T-helper 17 cell (primary cell): ENCODE measurements at regions not wholly inside any gene's neighbourhood (a gene's known extent, or its start where the extent isn't known, plus 50 kb on each side); places are given as distances from the start of the nearest gene placed in this dataset.

ENCODE experiments used
- ATAC-seq: fragments of 150-1000 bp; cut with Tn5 transposase; 2 replicates; pipeline ENCODE4 v1.10.0; 2021; ENCODE audit warnings: mild to moderate bottlenecking, moderate library complexity
- DNase-seq, 3 donors: peaks; one replicate each; pipeline versions ENCODE4 v3.0.0 to v3.0.0-alpha.2; 2020 to 2021
- H3K9me3 ChIP-seq: one replicate; pipeline ENCODE4 v1.7.0; 2013; ENCODE audit warnings: low read length, mild to moderate bottlenecking; ENCODE audit not compliant: control insufficient read depth, poor library complexity, severe bottlenecking
- H3K27ac Mint-ChIP-seq: one replicate; pipeline ENCODE4 v1.8.0; 2022; ENCODE audit warnings: mild to moderate bottlenecking, moderate library complexity, mixed read lengths
- H3K27me3 Mint-ChIP-seq: one replicate; pipeline ENCODE4 v1.8.0; 2022; ENCODE audit warnings: mixed read lengths
- H3K36me3 Mint-ChIP-seq: one replicate; pipeline ENCODE4 v1.8.0; 2022; ENCODE audit warnings: low read depth, mixed read lengths
- H3K4me1 Mint-ChIP-seq: one replicate; pipeline ENCODE4 v1.8.0; 2022; ENCODE audit warnings: mild to moderate bottlenecking, mixed read lengths
- H3K4me3 Mint-ChIP-seq: one replicate; pipeline ENCODE4 v1.8.0; 2022; ENCODE audit warnings: mild to moderate bottlenecking, moderate library complexity, mixed read lengths

DNA sequence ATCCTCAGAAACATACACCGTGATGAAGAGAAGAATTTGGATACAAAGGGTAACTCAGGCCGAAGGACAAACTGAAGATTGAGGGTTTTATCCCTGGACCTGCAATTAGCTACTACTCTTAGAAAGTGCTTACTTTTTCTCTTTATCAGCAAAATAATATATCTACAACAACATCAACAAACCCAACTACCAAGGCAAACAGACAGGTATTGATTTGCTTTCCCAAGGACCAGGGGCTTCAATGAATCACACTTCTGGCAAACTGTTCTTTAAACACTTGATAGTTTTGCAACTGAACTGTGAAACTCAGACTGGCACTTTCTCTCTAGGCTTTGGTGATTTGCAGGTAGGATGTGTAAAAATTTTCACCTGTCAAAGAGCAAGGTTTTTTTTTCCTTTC is 247.5 kb downstream of the SEC23A start:
- no peak for ATAC-seq
- Mint-ChIP-seq H3K27me3 (no peaks in the 10 kb centered on the region), H3K27ac (no peak overlapping the region), H3K4me3 (no peak overlapping the region), H3K36me3 (no peaks in the 10 kb centered on the region), H3K4me1 (no peaks in the 10 kb centered on the region)
- DNase-seq = no peak
- no peaks in the 10 kb centered on the region for H3K9me3 ChIP-seq

DNA sequence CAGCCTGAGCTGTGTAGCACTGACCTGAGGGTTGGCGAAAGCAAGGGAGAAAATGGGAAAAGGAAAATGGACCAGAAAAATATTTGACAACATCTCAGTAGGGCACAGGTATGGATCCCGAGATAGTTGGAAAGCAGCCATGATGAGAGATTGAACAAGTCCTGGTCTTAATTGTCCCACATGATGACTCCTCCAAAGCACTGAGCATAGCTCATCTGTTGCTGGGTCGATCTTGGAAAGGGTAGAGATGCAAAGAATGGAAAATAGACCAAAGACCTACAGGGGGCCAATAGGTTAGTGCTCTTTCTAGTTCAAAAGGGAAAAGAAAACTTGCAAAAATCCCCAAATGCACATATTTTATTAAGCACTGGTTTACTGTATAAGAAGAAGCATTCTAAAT is 251.9 kb downstream of the SEC23A start:
- ATAC-seq (no peak), DNase-seq (no peak)
- no peaks in the 10 kb centered on the region for H3K27me3 Mint-ChIP-seq
- no peaks in the 10 kb centered on the region for H3K36me3 Mint-ChIP-seq
- no peak overlapping the region for H3K4me3 Mint-ChIP-seq
- no peaks in the 10 kb centered on the region for H3K9me3 ChIP-seq
- H3K27ac Mint-ChIP-seq = no peak overlapping the region
- no peaks in the 10 kb centered on the region for H3K4me1 Mint-ChIP-seq

DNA sequence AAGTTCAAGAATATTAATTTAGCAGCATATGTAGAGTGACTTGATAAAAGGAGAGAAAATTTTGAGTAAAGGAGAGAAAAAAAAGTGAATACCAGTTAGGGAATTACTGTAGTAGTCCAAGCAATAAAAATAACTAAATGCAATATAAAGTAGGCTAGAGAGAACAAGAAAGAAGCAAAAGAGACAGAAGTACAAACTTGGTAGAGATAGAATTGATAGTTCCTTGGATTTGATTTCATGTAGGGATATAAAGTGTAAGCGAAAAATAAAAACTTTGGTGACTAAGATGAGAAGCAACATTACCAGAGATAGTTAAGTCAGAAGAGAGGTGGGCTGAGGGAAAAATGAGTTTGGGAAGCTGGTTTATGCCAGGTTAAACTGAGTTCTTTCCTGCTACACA is 252.4 kb downstream of the SEC23A start:
- Mint-ChIP-seq H3K36me3 (no peaks in the 10 kb centered on the region), H3K27ac (no peak overlapping the region)

GRCh38 chr14:38848243-38848935 is 254.6 kb downstream of the SEC23A start:
- no peaks in the 10 kb centered on the region for H3K27me3 Mint-ChIP-seq
- H3K36me3 Mint-ChIP-seq = no peaks in the 10 kb centered on the region
- ATAC-seq = no peak
- H3K9me3 ChIP-seq = no peaks in the 10 kb centered on the region
- no peak overlapping the region for H3K27ac Mint-ChIP-seq
- no peaks in the 10 kb centered on the region for H3K4me1 Mint-ChIP-seq
- DNase-seq = no peak
- no peak overlapping the region for H3K4me3 Mint-ChIP-seq

More for the DNA sequence above, 252.4 kb downstream of the SEC23A start:
- no peaks in the 10 kb centered on the region for H3K9me3 ChIP-seq
- H3K4me1 Mint-ChIP-seq = no peaks in the 10 kb centered on the region
- ATAC-seq (no peak), DNase-seq (no peak)
- no peaks in the 10 kb centered on the region for H3K27me3 Mint-ChIP-seq
- no peak overlapping the region for H3K4me3 Mint-ChIP-seq

DNA sequence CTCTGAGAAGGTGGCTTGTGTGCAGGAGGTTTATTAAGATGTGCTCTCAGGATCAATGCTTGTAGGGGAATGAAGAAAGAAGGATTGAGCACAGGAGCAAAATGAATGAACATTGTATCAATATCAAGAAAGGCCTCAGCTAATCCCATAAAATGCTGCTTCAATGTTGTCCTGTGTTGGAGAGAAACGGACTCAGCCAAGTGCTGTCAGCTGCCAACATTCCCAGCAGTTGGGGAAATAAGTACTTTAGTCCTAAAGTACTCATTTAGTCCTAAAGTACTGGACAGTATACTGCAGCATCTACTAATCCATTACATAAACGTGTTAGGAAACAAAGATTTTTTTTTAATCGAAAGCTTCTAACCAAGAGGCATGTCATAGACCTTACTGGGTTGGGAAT is 255.9 kb downstream of the SEC23A start:
- no peaks in the 10 kb centered on the region for H3K4me1 Mint-ChIP-seq

GRCh38 chr14:38839694-38840365 is 263.2 kb downstream of the SEC23A start:
- H3K4me1 Mint-ChIP-seq = no peaks in the 10 kb centered on the region
- ATAC-seq (no peak), DNase-seq (no peak)
- peaks cover 9% of the 10 kb centered on the region for H3K27me3 Mint-ChIP-seq
- no peaks in the 10 kb centered on the region for H3K9me3 ChIP-seq
- no peaks in the 10 kb centered on the region for H3K36me3 Mint-ChIP-seq
- H3K27ac Mint-ChIP-seq = no peak overlapping the region
- H3K4me3 Mint-ChIP-seq = no peak overlapping the region

More for the DNA sequence above, 255.9 kb downstream of the SEC23A start:
- Mint-ChIP-seq H3K36me3 (no peaks in the 10 kb centered on the region), H3K27ac (no peak overlapping the region), H3K4me3 (no peak overlapping the region), H3K27me3 (no peaks in the 10 kb centered on the region)
- DNase-seq = no peak
- no peak for ATAC-seq
- H3K9me3 ChIP-seq = no peaks in the 10 kb centered on the region

DNA sequence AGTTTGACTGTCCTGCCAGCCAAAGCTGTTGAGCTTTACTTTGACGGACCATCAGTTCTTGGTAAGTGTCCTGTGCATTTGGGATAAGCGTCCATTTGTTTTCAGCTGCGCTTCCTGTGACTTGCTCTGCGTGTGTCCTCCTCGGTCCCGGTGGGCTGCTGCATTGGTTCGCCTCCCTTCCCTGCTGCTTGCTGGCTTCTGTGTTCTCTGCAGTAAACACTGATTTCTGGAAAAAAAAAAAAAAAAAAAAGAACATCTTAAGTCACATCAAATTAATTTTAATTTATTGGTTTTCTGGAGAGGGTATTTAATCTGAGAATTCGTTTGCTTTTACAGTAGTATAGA is 264.1 kb downstream of the SEC23A start:
- DNase-seq (no peak), ATAC-seq (no peak)
- Mint-ChIP-seq H3K4me1 (no peaks in the 10 kb centered on the region), H3K36me3 (no peaks in the 10 kb centered on the region), H3K27ac (no peak overlapping the region), H3K27me3 (peaks cover 9% of the 10 kb centered on the region), H3K4me3 (no peak overlapping the region)
- no peaks in the 10 kb centered on the region for H3K9me3 ChIP-seq

GRCh38 chr14:38838049-38838978 is 264.7 kb downstream of the SEC23A start:
- Mint-ChIP-seq H3K4me1 (no peaks in the 10 kb centered on the region), H3K4me3 (no peak overlapping the region), H3K36me3 (no peaks in the 10 kb centered on the region), H3K27ac (no peak overlapping the region), H3K27me3 (peaks cover 9% of the 10 kb centered on the region)
- DNase-seq (no peak), ATAC-seq (no peak)
- H3K9me3 ChIP-seq = no peaks in the 10 kb centered on the region

GRCh38 chr14:38837343-38838048 is 265.5 kb downstream of the SEC23A start:
- Mint-ChIP-seq H3K4me3 (no peak overlapping the region), H3K27ac (no peak overlapping the region), H3K27me3 (peaks cover 12% of the 10 kb centered on the region), H3K4me1 (no peaks in the 10 kb centered on the region), H3K36me3 (no peaks in the 10 kb centered on the region)
- ATAC-seq (no peak), DNase-seq (no peak)
- no peaks in the 10 kb centered on the region for H3K9me3 ChIP-seq

DNA sequence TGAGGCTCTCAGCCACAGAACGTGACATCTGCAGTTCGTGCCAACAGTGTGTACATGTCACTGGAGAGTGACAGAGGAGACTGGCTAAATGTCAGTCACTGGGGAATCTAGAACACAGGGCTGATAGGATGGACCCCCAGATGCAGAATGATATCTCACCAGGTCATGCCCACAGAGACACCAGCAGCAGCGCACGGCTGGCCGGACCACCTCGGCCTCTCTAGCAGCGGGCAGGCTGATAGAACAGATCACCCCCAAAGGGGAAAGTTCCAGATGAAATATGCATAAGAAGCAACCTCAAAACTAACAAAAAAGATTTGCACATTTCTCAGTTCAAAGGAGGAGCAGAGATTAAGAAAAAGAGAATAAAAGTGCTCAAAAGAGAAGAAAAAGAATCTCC is 266.5 kb downstream of the SEC23A start:
- DNase-seq (no peak), ATAC-seq (no peak)
- H3K27me3 Mint-ChIP-seq = peaks cover 14% of the 10 kb centered on the region
- H3K4me3 Mint-ChIP-seq = no peak overlapping the region
- no peak overlapping the region for H3K27ac Mint-ChIP-seq
- H3K36me3 Mint-ChIP-seq = no peaks in the 10 kb centered on the region
- no peaks in the 10 kb centered on the region for H3K4me1 Mint-ChIP-seq
- H3K9me3 ChIP-seq = no peaks in the 10 kb centered on the region

- DNase-seq (no peak), ATAC-seq (no peak)
- no peaks in the 10 kb centered on the region for H3K36me3 Mint-ChIP-seq
- no peak overlapping the region for H3K4me3 Mint-ChIP-seq
- H3K27ac Mint-ChIP-seq = no peak overlapping the region
- H3K27me3 Mint-ChIP-seq = peaks cover 14% of the 10 kb centered on the region
- H3K9me3 ChIP-seq = no peaks in the 10 kb centered on the region
- H3K4me1 Mint-ChIP-seq = no peaks in the 10 kb centered on the region
Measured at GRCh38 chr14:38835874-38836273, 267.2 kb downstream of the SEC23A start.

DNA sequence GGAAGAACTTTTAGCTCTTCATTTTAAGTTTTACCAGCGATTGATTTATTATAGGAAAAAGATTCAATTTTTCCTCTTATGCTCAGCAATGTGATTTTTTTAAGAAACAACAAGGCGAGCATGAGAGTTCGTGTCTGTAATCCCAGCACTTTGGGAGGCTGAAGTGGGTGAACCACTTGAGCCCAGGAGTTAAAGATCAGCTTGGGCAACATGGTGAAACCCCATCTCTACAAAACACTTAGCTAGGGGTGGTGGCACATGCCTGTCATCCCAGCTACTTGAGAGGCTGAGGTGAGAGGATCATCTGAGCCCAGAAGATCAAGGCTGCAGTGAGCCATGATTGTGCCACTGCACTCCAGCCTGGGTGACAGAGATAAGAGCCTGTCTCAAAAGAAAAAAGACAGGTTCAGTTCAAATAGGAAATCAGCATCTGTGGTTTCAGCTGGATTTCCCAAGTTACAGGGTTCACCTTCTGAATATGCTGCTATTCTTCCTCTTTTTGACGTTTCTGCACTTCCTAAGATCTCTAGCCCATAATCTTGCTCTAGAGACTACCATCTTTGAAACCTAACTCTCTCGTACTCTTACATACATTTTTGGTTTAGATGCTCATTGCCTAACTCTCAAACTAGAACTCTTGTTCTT is 274.7 kb downstream of the SEC23A start:
- DNase-seq = no peak
- Mint-ChIP-seq H3K4me1 (no peaks in the 10 kb centered on the region), H3K27me3 (peaks cover 18% of the 10 kb centered on the region), H3K27ac (no peak overlapping the region), H3K4me3 (no peak overlapping the region), H3K36me3 (peaks cover 2% of the 10 kb centered on the region)
- no peak for ATAC-seq
- H3K9me3 ChIP-seq = no peaks in the 10 kb centered on the region
